GM04503 (cell line): ENCODE measurements at regions not wholly inside any gene's neighbourhood (a gene's known extent, or its start where the extent isn't known, plus 50 kb on each side); places are given as distances from the start of the nearest gene placed in this dataset.
A peak's percentile ranks its signal among the peaks of the same experiment; 100 is the strongest.

Experiments
- DNase-seq: peaks from one replicate; pipeline ENCODE4 v3.0.0-alpha.2; 2012; ENCODE audit warnings: low read depth

DNA sequence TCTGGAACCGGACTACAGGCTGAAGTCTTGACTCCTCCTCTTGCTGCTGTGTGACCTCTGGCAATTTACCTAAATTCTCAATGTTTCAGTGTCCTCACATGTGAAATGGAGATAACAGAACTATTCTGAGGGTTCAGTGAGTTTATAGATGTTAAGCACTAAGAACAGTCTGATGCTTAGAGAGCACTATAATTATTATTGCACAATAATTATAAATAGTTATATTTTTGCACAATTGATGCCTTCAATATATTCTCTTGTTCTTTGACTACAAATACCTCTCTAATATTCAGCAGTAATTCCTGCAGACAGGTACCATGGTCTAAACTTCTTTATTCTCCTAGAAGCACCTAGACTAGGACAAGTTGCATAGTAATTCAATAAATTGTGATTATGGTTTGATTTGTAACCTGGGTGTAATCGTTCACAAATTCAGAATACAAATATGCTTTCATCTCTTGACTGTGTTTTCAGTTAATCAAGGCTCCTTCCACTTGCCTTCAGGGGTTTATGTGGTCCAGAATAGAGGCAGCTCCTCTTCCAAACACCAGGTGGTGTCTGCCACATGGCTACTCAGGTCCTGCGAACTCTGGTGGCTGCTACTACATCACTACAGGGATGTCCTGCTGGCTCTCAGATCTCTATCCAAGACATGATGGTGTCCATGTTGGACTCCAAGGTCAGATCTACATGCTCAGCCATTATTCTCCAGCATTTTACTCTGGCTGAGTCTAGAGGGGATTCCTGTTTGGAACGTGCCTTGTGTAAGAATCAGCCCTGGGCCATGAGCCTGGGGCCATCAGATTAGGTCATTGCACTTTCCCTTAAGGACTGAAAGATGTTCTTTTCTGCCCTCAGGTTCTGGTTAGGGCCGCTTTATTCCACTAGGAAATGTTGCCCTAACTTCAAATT lies 103.4 kb downstream of the QRFPR start:
- no peak for DNase-seq

DNA sequence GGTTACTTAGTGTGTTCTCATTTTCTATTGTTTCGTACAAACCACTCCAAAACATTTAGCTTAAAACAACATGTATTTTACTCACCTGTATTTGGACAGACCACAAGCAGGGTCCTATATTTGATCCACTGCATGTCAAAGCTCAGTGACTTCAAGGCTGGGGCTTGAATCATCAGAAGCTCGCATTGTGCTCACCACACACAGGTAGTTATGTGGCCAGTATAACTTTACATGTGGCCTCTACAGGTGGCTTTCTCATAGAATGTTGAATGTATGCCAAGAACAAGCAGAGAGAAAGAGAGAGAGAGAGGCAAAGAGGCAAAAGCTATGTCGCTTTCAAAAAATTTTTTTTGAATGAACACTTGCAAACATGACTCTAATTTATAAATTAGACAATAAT lies 107.6 kb downstream of the QRFPR start:
- DNase-seq: no peak

DNA sequence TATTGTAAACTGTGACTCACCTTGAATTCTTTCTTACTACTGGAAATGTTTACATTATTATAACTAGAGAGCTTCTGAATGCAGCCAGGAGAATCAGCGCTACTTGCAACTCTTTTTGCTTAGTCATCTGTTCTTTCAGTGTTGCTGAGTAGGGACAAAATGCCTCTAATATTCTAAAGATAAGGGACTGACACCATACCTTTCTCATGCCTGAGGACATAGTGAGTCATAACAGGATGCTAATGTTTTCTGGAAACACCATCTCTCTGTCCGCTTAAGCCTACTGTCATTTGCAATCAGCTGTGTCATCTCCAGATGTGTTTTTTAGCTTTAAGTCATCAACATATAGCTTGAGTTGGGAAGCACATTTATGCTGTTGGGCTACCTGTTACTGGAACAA lies 108.3 kb downstream of the QRFPR start:
- no peak for DNase-seq

DNA sequence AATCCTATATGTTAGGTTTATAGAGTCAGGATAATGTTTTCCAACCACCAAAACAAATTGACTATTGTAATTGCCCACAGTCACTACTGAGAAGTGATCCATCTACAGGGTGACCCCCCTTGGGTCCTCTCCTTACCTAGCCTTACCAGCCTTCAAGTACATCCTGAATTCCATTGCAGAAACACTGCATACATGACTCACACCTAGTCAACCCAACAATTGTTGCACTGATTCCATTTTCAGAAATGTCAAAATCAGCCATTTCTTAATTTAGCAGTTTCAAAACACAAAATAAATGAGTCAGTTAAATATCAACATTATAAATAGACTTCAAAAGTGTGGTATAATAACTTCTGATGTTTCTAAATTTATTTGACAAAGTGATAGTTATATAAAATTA lies 106.3 kb upstream of the TNIP3 start:
- no peak for DNase-seq

DNA sequence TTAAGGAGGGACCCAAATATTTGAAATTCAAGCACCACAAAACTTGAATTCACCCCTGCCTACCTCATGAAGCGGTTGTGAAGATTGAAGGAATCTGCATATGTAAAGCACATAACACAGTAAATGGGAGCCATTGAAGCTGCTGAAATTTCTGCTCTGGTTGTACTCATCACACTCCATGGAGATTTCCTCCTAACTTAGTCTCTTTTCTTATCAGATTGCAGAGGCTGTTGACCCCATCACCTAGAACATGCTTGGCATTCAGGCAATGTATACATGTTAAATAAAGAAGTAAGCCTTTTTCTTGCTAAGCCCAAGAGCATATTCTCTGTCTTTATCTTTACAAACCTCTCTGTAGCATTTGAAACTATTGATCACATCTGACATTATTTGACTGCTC lies 104.9 kb upstream of the TNIP3 start:
- no peak for DNase-seq

DNA sequence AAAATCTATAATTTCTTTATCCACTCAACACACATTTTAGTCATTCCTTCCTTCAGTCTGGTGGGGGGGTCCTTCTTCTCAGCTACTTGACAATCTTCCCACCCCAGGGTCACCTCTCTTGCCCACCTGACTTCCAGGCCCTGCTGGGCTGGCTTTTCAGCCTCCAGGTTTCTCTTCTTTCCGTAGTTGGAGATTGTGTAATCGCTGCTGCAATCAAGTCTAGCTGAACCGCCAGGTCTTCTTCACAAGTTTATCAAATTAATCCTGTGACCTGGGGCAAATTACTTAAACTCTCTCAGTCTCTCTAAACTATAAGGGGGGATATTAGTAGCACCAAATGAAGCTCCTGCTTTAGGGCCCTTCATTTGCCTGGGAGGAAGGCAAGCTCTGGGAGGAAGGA lies 102.9 kb upstream of the TNIP3 start:
- no peak for DNase-seq

DNA sequence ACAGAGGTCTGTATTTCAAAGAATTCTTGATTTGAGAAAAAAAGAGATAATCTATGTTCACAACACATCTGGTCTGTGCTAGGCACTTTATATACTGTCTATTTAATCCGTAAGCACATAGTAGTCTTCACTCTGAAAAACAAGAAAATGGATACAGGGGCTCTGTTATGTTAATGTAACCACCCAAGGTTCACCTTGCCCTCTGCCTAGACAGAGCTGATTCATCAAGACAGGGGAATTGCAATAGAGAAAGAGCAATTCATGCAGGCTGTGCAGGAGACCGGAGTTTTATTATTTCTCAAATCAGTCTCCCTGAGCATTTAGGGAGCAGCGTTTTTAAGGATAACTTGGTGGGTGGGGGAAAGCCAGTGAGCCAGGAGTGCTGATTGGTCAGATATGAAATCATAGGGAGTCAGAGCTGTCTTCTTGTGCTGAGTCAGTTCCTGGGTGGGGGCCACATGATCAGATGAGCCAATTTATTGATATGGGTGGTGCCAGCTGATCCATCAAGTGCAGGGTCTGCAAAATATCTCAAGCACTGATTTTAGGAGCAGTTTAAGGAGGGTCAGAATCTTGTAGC lies 92.9 kb upstream of the TNIP3 start:
- no peak for DNase-seq

DNA sequence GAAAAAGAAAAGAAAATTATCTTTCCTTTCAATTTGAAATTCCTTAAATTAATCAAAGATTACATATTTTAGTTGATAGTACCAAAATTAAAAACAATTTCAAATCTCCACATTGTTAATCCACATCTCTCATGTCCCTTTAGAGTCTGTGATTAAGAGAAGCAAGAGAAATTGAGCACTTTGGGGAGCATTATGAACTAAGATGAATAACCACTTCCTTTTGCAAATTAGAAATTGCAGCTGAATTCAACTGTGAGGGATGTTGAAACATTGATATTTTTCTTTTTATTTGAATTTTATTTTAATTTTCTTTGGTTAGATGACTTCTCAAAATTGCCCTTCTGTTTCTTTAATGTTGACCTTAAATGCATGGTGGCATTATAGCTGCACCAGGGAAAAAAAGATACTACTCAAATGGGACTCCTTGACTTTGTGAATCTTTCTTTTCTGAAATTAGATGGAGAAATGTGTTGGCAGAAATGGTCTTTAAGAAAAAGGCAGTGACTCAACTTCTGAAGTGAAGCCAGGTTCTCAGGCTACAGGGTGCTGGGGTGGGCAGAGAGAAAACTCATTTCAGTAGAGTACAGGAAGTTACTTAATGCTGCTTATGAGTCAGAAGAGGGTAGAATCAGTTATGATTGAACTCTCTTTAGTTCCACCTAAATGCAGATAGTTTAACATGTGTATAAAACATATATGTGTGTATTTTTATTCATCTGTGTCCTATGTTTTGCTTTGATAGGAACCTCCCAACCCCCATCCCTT lies 92.0 kb upstream of the TNIP3 start:
- peak; percentile 70 for DNase-seq

DNA sequence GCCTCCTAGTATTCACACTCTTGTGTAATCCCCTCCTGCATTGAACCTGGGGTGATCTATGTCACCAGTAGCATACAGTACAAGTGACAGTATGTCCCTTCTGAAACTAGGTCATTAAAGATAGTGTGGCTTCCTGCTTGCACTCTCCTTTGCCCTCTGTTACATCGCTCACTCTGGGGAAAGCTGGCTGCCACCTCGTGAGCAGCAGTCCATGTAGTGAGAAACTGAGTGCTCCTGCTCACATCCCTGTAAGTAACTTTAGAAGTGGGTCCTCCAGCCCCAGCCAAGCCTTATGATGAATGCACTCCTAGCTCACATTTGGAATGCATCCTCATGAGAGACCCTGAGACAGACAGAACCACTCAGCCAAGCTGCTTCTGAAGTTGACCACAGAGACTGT lies 89.8 kb upstream of the TNIP3 start:
- DNase-seq: no peak

DNA sequence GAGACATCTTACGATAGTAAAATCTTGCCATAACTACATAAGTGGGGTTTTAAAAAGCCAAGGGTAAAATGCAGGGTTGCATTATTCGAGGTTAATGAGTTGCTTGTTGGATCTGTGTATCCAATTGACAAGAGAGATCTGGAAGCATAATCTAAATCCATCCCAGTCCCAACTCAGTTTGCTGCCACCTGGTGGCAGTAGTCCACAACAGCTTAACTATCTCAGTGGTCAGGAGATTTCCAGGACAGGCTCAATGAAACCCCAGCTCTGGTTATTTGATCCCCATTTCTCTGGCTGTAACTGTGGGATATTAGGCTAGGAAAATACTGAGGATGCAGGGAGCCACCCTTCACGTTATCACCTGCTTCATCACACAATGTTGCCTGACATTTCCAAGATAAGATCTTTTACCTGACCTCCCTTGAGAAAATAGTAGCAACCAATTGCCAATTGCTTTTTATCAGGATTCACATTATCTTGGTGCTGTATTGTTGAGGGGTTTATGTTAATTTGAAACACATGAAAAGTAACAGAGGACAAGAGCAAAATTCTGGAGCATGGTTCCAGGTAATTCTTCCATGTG lies 88.2 kb upstream of the TNIP3 start:
- DNase-seq: peak; percentile 17

DNA sequence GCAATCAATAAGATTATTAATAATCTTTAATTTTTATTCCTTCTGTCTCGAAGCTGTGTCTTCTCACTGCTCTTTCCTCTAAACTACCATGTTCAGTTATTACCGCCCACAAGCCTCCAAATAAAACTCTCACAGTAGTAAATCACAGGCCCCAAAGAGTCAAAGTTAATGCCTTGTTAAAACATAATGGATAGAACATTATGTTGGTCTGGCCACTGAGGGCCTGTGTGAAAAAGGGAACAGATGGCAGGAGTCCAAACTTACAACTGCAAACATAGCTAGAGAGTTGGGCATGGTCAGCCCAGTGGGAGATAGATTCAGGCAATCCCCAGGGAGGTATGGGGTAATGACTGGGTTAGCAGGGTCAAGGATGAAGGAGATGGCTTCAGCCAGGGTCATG lies 84.6 kb upstream of the TNIP3 start:
- no peak for DNase-seq

DNA sequence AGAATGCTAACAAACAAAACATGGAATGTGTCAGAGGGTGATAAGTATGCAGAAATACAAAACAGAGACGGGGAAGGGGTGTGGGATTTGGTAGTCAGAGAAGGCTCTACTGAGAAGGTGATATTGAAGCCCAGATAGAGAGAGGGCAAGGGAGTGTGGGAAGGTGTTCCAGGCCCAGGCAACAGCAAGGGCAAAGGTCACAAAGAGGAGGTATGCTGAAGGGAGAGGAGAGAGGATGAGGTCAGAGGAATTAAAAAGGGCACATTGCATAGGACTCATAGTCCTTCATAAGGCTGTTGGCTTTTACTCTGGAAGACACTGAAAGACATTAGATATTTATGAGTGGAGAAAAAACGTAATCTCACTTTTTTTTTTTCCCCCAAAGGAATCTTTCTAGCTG lies 82.6 kb upstream of the TNIP3 start:
- no peak for DNase-seq

DNA sequence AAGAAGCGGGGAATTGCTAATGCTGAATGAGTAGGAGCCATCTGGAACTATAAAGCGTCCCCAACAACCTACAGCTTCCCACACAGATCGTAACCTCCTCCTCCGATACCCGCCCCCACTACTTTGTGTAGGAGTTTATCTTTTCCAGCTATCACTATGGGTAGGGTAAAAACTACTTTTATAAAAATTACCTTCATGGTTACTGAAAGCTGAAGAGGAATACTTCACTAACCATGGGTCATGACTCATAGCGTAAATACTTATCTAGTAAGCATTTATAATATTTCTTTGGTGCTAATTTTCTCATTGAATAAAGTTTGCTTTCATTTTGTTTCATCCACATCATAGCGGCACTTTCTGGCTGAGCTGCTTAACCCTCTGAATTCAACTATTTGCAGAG lies 79.4 kb upstream of the TNIP3 start:
- no peak for DNase-seq

DNA sequence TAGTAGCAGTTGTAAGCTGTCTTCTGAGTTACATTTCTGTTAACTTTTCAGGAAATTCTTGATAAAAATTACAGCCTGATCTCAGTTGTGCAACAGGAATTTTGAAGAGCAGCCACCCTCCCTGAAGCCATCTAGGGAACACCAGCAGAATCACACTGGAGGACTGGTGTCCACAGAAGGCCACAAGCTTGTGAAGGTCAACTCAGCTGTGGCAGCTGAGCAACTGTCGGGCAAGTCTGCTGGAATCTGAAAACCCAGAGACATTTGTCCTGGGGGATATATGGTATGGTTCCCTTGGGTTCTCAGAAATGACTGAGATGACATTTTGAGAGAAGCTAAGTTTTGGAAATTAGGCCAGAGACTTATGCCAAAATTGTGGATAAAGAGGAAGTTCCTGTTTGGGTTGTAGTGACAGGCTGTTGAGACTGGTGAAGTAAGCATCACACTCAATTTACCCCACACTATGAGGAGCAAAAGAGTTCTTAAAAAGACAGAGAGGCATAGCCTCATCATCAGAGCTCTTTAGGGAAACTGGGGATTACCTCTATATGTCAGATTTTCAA lies 78.1 kb upstream of the TNIP3 start:
- DNase-seq: no peak

DNA sequence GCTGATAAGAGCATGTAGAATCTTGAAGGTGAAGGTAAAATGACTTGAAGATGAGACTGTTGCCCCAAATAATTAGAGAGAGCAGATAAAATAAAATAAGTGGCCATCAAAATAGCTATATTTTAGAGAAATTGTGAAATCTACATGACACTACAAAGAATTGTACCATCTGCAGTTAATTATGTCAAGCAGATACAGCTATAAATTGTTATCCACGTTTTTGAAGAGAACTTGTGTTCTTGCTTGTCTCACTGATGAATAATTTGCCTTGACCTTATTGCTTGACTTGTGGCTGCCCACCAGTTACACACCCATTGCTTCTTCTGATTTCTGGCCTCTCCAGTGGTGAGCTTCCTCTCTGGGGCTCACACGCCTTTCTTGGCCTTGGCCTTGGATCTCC lies 75.8 kb upstream of the TNIP3 start:
- DNase-seq: no peak

DNA sequence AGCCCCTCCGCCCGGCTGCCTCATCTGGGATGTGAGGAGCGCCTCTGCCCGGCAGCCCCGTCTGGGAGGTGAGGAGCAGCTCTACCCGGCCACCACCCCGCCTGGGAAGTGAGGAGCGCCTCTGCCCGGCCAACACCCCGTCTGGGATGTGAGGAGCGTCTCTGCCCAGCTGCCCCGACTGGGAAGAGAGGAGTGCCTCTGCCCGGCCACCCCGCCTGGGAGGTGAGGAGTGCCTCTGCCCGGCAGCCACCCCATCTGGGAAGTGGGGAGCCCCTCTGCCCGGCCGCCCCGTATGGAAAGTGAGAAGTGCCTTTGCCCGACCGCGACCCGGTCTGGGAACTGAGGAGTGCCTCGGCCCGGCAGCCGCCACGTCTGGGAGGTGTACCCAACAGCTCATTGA lies 74.3 kb upstream of the TNIP3 start:
- no peak for DNase-seq

DNA sequence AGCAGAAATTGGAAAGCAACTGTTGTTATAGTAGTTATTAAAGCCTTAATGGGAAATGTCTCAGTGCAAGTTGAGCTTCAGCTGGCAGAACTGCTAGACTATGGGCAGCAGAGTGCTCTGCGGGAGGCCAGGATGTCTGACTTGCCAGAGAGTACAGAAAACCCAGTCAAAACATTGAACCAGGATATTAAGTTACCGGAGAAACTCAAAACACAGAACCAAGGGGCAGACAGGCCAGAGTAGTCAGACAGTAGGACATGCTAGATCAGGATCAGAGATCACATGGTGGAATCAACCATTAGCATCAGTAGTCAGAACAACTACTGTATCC lies 72.9 kb upstream of the TNIP3 start:
- no peak for DNase-seq

DNA sequence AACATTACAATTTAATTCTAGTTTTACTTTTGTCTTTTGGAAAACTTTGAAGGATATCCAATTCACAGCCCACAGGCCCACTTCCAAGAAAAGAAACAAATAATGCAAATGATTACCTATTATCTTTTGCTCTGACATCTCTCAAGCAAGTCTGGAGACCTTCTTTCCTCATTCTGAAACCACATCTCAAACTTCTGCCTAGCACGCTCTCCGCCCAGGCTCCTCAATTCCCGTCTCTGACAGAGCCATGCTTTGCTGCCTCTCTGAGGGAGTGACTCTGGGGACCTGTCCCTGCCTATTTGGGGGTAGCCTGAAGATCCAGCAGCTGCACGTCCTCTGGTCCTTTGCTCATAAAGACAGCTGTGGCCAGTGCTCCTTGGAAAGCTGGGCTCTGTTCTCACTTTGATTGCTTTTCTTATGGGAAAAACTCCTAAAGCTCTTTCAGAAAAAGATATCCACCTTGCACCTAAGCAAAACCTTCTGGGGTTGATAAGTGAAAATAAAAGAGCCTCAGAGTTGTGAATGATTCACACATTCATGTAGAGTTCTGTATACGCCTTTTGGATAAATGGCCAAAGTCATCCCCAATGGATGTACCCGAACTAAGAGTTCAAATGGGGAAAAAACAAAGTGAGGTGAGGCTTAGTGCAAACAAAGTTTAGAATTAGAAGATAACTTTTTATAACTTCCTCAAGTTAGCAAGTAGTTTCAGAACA lies 72.4 kb upstream of the TNIP3 start:
- no peak for DNase-seq

DNA sequence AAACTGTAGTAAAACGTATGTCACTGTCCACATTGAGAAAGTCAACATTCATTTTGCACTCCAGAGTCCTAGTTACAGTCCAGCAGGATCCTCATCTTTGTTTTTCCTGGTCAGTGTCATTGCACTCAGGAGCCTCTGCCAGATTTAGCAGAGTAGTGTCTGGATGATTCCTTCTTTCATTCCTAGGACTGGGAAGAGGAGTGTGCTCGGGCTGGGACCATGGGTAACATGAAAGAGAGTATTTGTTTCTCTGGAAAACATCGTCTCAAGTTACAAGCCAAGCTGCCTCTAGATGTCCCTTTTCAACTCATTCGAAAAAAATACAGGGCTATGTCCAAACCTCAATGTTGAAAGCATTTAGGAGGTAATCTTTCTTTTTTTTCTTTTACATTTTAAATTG lies 69.9 kb upstream of the TNIP3 start:
- DNase-seq: no peak

DNA sequence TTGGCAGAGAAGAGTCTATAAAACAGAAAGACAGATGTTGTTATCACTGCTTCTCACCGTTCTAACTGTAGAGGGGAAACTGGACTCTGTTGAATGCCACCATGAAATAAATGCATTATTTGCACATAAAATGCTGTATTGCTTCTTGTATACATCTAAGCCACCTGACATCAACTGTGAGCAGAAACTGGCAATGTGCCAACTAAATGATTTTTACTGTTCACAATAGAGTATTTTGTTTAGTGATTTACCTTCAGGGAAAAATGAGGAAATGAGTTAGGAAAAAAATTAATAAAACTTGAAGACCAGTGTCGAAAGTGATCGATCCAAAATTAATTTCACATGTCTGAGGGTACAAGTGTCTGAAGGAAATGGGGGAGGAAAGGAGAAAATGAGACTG lies 65.9 kb upstream of the TNIP3 start:
- no peak for DNase-seq

DNA sequence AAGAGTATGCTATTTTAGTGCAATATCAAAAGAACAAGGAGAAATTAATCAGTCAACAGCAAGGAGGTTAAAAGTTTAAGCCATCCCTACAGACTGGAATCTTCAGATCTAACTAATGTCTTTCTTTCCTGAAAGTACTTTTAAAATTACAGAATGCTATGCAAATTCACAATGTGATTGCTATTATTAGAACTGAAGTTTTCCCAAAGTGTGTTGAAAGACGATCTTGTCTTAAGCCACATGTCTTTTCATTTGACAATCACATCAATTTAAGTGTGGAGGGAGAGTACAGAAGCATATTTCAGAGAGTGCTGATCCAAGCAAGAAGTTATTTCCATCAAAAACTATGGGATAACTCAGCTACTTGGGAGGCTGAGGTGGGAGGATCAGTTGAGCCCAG lies 64.7 kb upstream of the TNIP3 start:
- DNase-seq: no peak

DNA sequence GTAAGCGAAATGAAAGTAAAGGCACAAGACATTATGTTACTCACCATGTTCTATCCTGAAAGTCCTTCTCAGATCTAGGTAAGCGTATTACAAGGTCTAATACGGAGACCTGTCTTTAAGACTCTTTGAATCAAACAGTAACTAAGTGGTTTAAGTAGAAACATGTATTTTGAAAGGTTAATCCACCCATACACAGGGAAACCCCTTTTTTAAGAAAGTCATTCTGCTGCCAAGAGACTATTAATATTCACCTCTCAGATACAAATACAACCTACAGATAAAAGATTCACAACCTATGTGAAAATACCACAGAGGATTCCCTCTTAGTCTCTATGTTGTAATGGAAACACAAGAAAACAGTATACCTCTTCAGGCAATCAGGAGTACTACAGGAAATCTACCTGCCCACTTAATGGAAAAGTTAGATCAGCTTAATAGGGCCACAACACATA lies 63.2 kb upstream of the TNIP3 start:
- no peak for DNase-seq
